G401 (cell line): ENCODE measurements at regions not wholly inside any gene's neighbourhood (a gene's known extent, or its start where the extent isn't known, plus 50 kb on each side); places are given as distances from the start of the nearest gene placed in this dataset.

Experiments
- DNase-seq: peaks from one replicate; pipeline ENCODE4 v3.0.0-alpha.2; 2015; ENCODE audit warnings: low spot score
- in situ Hi-C: cut with HindIII; loops from 2 replicates; pipeline ENCODE4 v1.10.0; 2016; ENCODE audit warnings: low sequenced_read_pairs, mixed read lengths

DNA sequence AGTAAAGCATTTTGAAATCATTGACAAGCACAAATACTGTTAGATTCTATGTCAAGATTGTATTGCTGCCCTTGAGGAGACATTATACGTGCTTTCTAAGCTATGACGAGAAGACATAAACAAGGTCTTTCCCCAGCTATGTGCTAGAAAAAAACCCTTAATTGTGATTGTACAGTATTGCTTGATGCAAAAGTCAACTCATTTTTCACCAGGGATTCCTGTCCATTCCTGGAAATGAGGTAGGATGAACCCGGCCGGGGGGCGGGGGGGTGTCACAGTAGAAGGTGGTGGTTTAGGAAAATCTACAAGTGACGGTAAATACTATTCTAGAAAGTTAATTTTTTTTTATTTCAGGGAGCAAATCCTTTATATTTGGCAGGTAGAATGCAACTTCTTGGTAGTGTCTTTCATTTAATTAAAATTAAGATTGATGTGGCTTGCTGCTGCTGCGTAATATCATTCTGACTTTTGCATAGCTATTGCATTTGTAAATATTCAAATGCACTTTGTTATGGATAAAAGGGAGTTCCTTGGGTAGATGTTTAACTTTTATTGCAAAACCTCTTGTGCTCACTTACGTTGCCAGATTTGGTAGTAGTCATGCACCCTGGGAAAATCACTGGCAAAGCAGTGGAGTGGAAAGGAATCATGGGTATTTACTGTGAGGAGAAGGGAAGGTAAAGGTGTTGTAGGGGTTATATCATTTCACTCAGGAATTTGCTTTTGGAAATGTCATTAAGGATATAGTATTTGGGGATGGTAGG, 164.4 kb upstream of the PRPS1L1 start:
- DNase-seq: no peak
- in situ Hi-C loops: no loop called here

DNA sequence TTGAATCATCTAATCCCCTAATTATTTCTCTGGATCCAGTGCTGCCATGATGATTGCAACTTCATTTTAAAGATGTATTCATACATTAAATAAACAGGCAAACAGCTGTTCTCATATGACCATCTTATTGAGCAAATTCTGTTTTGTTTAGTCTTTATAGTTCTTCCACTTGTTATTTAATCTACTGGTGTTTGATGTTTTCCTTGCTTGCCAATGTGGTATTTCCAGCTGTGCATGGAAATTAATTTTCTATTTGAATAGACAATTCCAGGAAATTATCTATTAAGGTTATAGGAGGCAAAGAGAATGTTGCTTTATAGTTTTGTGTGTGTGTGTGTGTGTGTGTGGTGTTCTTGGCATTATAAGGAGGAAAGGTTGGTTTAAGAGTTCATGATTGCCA, 167.0 kb upstream of the PRPS1L1 start:
- in situ Hi-C loops: no loop called here
- no peak for DNase-seq

DNA sequence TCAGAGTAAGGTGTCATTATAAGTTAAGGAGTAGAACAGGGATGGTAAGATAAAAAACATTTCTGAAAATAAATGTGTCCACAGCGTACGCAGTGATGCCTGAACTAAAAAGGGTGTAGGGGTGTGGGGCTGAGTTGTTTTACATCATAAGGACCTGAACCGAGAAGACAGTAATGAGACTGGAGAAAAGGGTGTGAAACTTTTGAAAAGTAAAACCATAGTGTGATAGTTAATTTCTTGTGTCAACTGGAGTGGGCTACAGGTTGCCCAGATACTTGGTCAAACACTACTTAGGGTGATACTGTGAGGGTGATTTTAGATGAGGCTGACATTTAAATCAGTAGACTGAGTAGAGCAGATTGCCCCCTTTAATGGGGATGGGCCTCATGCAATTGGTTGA, 169.0 kb upstream of the PRPS1L1 start:
- DNase-seq: no peak
- in situ Hi-C loops: no loop called here

DNA sequence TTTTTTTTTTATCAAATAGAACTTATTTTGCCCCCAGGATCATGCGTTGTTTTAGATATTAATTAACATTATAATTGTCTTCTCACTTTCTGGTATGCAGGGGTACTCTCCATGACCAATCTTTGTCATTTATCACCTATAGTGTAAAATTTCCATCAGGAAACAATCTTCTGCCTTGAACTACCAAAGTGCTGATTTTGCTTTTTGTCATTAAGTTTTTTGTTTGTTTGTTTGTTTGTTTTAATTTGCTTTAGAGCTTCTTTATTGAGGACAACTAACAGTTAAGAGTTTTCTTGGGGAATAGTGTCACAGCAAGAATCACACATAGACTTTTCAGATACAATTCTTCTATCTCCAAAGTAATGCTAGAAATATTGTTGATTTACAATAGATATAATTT, 171.2 kb upstream of the PRPS1L1 start:
- DNase-seq: no peak
- in situ Hi-C loops: no loop called here

DNA sequence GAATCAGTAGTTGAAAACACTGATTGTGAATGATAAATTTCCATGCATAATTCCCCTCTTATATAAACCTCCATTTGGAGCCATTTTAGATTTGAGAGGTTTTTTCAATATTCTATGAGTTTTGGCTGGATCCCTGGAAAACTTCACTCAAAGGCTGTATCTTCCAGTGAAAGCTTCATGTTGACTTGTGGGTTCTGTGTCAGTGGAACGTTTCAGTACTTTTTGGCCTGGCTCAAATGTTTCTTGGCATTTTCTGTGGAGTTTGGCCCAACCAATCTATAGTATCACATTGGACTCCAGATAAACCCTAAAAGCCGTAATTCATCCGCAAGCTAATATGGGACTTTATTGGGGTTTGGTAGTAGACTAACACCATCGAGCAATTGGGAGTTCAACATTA, 172.6 kb upstream of the PRPS1L1 start:
- DNase-seq: no peak
- in situ Hi-C loops: no loop called here

DNA sequence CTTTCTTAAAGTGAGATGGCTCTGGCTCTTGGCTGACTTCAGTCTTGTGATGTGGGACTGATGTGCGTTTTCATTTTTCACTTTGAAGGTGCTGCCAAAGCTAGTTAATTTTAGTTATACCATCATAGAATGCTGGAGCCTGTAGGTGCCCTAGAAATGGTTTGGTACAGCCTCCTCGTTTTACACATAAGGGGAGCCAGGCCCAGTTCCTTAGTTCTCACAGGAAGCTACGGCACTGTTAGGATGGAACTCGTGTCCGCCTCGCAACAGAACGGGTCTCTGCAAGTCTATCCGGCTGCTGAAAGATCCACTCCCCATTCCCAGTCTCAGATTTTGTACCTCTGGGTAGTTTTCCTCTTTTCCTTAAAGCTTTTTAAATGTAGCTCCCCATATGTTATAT, 173.2 kb upstream of the PRPS1L1 start:
- no peak for DNase-seq
- in situ Hi-C loops: no loop called here

DNA sequence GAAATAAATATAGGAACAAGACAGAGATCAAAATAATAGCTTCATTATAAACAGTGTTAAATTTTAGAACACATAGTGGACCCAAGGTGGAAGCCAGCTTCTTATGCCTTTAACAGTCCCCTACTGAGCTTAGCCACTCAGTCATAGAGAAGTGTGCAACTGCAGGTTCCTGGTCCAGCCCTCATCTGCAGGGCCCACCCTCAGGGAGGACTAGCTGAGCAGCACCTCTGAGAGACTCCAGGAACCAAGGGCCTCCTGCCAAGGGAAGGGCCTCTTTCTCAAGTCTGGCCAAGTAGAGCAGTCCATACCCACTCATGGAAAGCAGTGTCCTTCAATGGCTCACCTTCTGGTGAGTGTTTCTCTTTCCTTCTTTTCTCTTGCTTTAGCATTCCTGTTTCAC, 173.7 kb upstream of the PRPS1L1 start:
- no peak for DNase-seq
- in situ Hi-C loops: no loop called here

DNA sequence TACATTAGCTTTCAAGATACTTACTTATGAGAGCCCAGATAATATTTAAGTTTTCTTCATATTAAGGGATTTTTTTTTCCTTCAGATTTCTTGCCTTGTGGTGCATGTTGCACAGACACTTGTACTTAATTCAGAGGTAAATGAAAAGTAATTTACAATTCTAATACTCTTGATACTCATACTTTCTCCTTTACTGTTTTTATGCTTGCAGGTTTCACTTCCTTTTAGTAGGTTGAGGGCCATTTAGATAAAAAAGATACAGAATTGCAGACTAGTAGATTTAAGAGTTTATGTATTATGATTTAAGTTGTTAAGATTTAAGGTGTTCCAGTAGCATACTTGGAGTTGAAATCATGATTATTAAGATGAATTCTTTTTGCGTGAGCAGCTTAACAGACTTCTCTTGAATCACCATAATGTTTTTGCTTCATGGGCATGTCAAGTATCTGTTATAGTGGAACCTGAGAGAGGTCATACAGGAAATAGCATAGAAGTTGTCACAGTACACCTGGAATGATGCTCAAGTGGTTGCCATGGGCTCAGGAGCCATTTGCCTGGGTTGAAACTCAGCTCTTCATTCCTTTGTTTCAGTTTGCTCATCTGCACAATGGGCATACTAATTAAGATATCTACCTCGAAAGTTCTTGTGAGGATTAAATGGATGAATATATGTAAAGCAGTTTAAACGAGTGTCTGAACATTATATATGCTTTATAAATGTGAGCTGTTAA, 174.8 kb upstream of the PRPS1L1 start:
- DNase-seq: no peak
- in situ Hi-C loops: no loop called here

DNA sequence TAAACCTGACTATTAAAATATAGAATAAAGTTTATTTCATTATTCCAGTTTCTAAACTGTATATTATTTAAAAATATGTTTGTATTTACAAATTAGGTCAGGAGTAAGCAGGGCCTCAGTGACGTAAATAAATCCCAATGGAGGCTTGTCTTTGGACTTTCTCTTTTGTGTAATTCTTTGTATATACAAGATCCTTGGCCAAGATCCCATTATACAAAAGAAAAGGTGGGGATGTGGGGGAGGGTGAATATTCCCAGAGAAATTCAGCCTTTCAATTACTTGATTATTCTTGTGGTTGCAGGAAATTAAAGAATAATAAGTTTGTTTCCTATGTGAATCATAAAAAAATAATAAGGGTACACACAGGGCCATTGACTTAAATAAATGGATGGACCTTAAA, 178.7 kb upstream of the PRPS1L1 start:
- in situ Hi-C loops: no loop called here
- DNase-seq: no peak

DNA sequence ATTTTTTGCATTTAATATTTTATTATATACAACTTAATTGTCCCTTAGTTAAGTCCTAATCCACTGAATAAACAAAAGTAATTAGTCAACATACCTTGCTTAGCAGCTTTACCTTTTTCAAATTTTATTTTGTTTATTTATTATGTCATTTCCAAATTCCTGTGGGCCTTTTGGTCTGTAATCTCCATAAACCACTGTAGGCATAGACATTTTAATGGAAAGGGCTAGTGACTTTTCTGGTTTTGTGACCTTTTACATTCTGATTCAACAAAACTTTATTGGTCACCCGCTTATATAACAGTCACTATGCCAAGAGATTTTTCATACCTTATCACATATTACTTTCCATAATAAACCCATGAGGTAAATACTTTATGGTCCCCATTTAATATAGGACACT, 181.3 kb upstream of the PRPS1L1 start:
- DNase-seq: no peak
- in situ Hi-C loops: no loop called here

DNA sequence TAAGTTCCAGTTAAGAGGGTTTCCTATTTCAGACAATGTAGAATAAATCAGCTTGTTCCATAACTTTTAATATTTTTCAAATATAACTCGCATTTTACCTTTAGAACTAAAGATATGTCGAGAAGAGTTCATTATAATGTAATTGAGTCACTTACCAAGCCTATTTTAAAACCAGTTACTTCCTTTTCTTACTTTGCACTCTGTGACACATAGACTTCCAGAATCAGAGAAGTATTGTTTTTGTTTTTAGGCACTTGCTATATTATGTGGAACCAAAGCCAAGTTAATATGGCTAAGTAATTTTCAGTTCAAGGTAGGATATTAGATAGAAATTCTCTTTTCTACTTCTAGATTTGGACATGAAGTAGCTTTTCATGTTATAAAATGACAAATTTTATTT, 182.7 kb upstream of the PRPS1L1 start:
- DNase-seq: no peak
- in situ Hi-C loops: no loop called here

DNA sequence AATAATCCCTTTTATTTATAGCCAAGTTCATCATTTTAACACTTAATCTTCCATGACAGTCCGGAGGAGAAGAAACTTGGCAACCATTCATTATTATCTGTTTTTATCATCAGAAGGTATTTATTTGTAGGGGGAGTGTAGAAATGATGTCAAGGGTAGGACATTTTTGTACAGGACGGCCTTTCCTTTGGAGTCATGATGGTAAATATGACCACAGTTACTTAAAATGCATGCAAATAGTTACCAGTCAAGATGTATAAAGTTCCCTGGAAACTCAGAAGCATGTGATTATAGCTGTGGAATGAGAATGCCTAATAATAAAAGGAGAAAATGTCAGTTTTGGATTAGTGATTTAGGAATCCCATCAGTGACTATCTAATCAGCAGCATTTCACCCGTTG, 183.1 kb upstream of the PRPS1L1 start:
- in situ Hi-C loops: no loop called here
- no peak for DNase-seq

DNA sequence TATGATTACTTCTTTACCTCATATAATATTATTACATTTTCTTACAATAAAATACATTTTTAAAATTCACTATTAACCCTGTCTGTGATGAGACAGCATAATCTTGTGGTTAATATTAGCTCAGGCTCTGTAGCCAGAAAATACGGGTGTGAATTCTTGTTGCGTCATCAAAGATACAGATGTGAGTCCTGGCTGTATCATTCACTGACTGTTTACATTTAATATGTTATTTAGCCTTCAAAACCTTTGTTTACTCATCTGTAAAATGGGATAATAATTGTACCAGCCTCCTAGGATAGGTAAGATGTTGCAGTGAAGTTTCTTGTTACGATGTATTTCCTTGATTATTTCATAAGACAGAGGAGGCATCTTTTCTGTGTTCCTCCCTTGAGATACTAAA, 184.7 kb upstream of the PRPS1L1 start:
- no peak for DNase-seq
- in situ Hi-C loops: no loop called here

DNA sequence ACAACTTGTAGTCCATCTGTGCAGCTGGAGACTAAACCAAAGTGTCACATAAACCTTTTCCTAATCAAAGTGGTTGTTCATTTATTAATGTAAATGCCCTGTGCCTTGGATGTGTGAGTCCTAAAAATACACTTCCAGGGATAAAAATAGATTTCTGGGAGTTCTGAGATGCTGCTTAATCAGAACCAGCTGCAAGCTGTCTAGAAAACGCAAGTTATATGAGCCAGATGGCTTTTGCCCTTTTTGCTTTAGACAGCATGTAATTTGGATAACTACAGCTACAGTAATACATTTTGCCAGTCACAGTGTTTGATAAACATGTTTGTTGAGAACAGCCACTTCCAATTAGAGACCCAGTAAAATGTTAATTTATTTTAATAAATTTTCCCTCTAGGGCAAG, 185.1 kb upstream of the PRPS1L1 start:
- no peak for DNase-seq
- in situ Hi-C loops: no loop called here

DNA sequence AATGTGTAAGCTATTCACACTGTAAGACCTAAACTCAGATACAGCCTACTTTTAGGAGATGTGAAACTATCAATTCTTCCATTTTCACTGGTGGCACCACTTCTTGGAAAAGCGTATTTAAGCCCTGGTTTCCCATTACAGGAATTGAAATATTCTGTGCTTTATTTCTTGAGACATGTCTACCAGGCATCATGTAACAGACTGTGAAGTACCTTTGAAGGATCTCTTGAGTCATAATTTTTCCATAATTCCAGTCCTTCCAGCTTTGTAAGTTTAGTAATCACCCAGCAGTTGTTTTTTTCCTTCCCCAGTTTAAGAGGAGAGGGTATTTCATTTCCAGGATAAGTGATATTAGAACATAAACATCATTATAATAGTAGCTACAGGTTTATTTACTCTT, 186.0 kb upstream of the PRPS1L1 start:
- DNase-seq: no peak
- in situ Hi-C loops: no loop called here

DNA sequence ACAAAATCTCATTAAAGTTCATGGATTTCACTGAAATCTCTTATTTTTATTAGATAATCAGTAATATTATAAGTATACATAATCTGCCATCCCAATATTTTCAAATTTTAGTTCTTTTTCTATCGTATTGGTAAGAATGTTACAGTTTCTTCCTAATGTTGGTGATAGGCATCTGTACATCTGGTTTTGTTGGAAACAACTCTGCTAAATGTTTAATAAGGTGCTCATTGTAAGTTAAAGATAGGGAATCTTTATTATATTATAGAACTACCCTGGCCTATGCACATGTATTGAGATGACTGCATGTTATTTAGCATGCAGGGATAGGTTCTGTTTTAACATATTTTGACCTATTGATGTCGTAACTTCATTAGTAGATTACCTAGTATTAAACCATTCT, 188.6 kb upstream of the PRPS1L1 start:
- in situ Hi-C loops: no loop called here
- no peak for DNase-seq

DNA sequence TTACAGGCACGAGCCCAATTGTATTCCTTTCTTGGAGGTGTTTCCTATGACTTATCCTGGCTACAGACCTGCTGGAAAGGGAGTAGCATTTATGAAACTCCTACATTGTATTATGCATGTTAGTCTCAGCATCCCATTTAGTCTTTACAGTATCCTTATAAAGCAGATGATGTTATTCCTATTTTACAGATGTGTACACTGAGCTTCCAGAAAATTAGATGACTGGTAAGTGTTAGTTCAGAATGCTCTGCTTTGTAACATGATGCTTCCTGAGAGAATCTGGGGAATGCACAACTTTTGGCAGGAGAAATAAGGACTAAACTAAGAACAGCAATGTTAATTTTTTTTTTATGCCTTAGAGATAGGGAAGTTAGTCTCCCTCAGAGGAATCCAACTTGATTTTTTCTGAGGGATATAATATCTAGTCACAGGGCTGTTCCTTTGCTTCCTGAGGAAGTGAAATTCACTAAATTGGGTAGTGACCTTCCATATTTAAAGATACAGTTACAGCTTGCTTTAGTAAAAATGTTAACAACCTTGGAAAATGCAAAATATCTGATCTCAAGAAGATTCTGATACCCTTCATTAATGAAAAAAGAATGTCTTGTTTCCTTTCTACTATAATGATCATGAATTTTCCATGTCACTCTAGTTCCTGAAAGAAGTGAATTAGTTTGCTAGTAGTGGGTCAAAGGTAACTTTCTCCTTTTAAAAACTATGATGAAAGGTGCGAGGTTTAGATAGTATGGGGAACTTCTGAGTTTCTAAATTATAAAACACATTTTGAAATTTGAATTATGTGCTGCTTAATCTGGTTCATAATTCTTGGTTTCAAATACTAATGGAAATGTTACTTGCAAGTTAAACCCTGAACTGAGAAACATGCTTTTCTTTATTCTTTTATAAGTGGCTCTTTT, 194.0 kb upstream of the PRPS1L1 start:
- in situ Hi-C loops: no loop called here
- DNase-seq: no peak

DNA sequence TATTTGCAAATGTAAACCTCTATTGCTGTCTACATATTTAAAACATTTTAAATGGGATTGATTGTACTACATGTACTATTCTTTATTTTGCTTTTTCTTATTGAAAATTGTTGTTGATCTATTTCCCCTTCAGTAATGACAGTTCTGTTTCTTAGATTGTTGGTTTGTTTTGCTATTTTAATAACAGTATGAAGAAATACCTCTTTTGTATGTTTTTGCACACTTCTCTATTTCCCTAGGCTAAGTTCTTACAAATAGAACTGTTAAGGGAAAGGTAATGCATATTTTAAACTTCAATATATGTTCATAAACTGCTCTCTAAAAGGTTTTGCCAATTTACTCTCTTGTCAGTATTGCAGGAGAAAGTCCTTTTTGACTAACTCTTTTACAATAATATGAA, 195.0 kb upstream of the PRPS1L1 start:
- no peak for DNase-seq
- in situ Hi-C loops: no loop called here

DNA sequence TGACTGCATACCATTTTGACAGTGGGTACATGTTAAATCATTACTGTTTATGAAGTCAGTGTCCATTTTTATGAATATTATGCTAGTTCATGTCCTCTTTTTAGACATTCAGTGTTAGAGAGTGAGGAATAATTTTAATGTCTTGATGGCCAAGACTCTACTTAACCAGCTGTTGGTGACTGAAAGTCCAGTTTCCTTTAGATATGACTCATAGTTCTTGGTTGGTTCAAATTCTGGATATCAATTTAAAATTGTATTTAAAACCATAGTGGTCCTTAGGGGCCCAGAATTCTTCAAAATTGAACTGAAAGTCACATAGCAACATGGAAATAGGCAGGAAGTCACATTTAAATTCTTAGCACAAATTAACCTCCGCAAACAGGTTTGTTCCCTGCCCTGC, 196.5 kb upstream of the PRPS1L1 start:
- no peak for DNase-seq
- in situ Hi-C loops: no loop called here

DNA sequence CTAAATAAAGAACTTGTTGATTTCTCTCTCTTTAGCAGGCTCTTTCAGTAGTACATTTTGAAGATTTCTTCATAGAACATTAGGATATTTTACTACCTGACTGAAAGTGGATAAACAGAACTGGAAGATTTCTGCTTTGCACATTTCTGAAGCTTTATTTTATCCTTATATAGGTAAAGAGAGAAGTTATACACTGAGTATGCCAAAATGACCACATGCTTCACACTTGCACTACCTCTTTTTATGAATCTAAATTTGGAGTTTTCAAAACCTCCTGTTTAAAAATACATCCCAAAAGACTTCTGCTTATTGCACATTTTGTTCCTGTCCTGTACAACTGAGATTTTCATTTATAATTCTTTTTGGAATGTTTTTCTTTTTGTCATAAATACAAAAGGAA, 197.4 kb upstream of the PRPS1L1 start:
- DNase-seq: no peak
- in situ Hi-C loops: no loop called here
